PC-3 (cell line): ENCODE measurements at regions not wholly inside any gene's neighbourhood (a gene's known extent, or its start where the extent isn't known, plus 50 kb on each side); places are given as distances from the start of the nearest gene placed in this dataset.

ENCODE experiments used
- EZH2 ChIP-seq: fragments of 300-600 bp; sonication (generic); IDR thresholded peaks from one replicate; pipeline ENCODE4 v1.6.1; 2017; ENCODE audit warnings: antibody characterized with exemption, mild to moderate bottlenecking, low read length; ENCODE audit not compliant: unreplicated experiment
- TF ChIP-seq, protein P1 (sequence below): fragments of 300-600 bp; sonication (generic); conservative IDR thresholded peaks from 2 replicates; pipeline ENCODE4 v1.5.1; 2017; ENCODE audit warnings: antibody characterized with exemption, low read depth, mild to moderate bottlenecking, low read length

- TF ChIP-seq, protein P1, sequence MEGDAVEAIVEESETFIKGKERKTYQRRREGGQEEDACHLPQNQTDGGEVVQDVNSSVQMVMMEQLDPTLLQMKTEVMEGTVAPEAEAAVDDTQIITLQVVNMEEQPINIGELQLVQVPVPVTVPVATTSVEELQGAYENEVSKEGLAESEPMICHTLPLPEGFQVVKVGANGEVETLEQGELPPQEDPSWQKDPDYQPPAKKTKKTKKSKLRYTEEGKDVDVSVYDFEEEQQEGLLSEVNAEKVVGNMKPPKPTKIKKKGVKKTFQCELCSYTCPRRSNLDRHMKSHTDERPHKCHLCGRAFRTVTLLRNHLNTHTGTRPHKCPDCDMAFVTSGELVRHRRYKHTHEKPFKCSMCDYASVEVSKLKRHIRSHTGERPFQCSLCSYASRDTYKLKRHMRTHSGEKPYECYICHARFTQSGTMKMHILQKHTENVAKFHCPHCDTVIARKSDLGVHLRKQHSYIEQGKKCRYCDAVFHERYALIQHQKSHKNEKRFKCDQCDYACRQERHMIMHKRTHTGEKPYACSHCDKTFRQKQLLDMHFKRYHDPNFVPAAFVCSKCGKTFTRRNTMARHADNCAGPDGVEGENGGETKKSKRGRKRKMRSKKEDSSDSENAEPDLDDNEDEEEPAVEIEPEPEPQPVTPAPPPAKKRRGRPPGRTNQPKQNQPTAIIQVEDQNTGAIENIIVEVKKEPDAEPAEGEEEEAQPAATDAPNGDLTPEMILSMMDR, result no peak
- no peak for TF ChIP-seq EZH2
These were observed 521.9 kb downstream of the PLOD2 start for GRCh38 chr3:145639003-145639606.
